ENCODE measurements at regions not wholly inside any gene's neighbourhood (a gene's known extent, or its start where the extent isn't known, plus 50 kb on each side); places are given as distances from the start of the nearest gene placed in this dataset.
"Not testable (repeated sequence)": the region's sequence is repeated elsewhere in the genome, so short reads cannot be mapped to it uniquely, and the experiment has no call there.

GRCh38 chr11:96545192-96545591 lies 155.4 kb downstream of the JRKL start:
- not testable (repeated sequence) for H3K9me3 ChIP-seq (ENCODE audit: control insufficient read depth, insufficient read depth, low read length); H3K4me1 ChIP-seq (ENCODE audit: control insufficient read depth, insufficient read depth, low read length); DNase-seq (ENCODE audit: low read depth in 4 of 6, low spot score in 6 of 6); H3K27me3 ChIP-seq (ENCODE audit: control insufficient read depth, insufficient read depth, low read length); H3K27ac ChIP-seq (ENCODE audit: low read depth, low read length); H3K4me3 ChIP-seq (ENCODE audit: low read depth, low read length); H3K36me3 ChIP-seq (ENCODE audit: control insufficient read depth, insufficient read depth, low read length)
- 86% methylated on average over 6 of the region's 8 CpGs for WGBS (ENCODE audit: insufficient coverage)

- Histone ChIP-seq H3K4me3 (ENCODE audit: low read depth, low read length) (no peak overlapping the region), H3K27me3 (ENCODE audit: control insufficient read depth, insufficient read depth, low read length) (no peaks in the 10 kb centered on the region), H3K36me3 (ENCODE audit: control insufficient read depth, insufficient read depth, low read length) (no peaks in the 10 kb centered on the region), H3K4me1 (ENCODE audit: control insufficient read depth, insufficient read depth, low read length) (no peaks in the 10 kb centered on the region), H3K27ac (ENCODE audit: low read depth, low read length) (no peak overlapping the region), H3K9me3 (ENCODE audit: control insufficient read depth, insufficient read depth, low read length) (no peaks in the 10 kb centered on the region)
- 89% methylated on average over 5 of the region's 5 CpGs for WGBS (ENCODE audit: insufficient coverage)
- no peak for DNase-seq (ENCODE audit: low read depth in 4 of 6, low spot score in 6 of 6)
These were observed 161.3 kb downstream of the JRKL start for GRCh38 chr11:96551136-96551535.

DNA sequence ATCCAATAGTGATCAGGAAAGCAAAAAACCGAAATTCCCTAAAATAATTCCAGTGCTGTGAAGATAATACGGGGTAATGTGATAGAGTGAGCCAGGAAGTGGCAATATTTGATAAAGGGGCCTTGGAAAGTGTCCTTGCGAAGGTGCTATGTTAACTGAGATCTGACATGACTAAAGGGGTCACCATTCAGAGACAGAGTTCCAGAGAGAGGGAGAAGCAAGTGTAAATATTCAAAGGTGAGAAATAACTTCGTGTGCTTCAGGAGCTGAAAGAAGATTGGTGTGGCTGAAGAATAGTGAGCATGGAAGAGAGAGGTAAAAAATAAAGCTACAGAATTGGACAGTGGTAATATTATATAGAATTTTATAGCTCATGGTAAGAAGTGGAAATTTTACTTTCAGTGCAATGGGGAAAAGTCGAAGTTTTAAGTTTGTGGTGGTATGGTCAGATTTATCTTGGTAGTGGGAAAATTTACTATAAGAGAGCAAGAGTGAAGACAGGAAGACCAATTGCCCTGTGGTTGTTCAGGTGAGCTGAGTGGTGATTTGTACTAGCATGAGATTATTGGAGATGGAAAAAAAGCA lies 164.5 kb downstream of the JRKL start:
- Histone ChIP-seq H3K27me3 (ENCODE audit: control insufficient read depth, insufficient read depth, low read length) (no peaks in the 10 kb centered on the region), H3K4me1 (ENCODE audit: control insufficient read depth, insufficient read depth, low read length) (no peaks in the 10 kb centered on the region), H3K36me3 (ENCODE audit: control insufficient read depth, insufficient read depth, low read length) (no peaks in the 10 kb centered on the region), H3K9me3 (ENCODE audit: control insufficient read depth, insufficient read depth, low read length) (no peaks in the 10 kb centered on the region), H3K27ac (ENCODE audit: low read depth, low read length) (no peak overlapping the region), H3K4me3 (ENCODE audit: low read depth, low read length) (no peak overlapping the region)
- DNase-seq (ENCODE audit: low read depth in 4 of 6, low spot score in 6 of 6) = no peak
- 93% methylated on average over 4 of the region's 5 CpGs for WGBS (ENCODE audit: insufficient coverage)

GRCh38 chr11:96555826-96556225 lies 166.0 kb downstream of the JRKL start:
- 100% methylated on average over 3 of the region's 10 CpGs for WGBS (ENCODE audit: insufficient coverage)
- not testable (repeated sequence) for H3K4me3 ChIP-seq (ENCODE audit: low read depth, low read length); H3K27me3 ChIP-seq (ENCODE audit: control insufficient read depth, insufficient read depth, low read length); H3K27ac ChIP-seq (ENCODE audit: low read depth, low read length); H3K36me3 ChIP-seq (ENCODE audit: control insufficient read depth, insufficient read depth, low read length); H3K4me1 ChIP-seq (ENCODE audit: control insufficient read depth, insufficient read depth, low read length); DNase-seq (ENCODE audit: low read depth in 4 of 6, low spot score in 6 of 6); H3K9me3 ChIP-seq (ENCODE audit: control insufficient read depth, insufficient read depth, low read length)

DNA sequence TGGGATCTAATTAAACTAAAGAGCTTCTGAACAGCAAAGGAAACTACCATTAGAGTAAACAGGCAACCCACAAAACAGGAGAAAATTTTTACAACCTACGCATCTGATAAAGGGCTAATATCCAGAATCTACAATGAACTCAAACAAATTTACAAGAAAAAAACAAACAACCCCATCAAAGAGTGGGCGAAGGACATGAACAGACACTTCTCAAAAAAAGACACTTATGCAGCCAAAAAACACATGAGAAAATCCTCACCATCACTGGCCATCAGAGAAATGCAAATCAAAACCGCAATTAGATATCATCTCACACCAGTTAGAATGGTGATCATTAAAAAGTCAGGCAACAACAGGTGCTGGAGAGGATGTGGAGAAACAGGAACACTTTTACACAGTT lies 170.9 kb downstream of the JRKL start:
- not testable (repeated sequence) for H3K27me3 ChIP-seq (ENCODE audit: control insufficient read depth, insufficient read depth, low read length); H3K27ac ChIP-seq (ENCODE audit: low read depth, low read length); H3K9me3 ChIP-seq (ENCODE audit: control insufficient read depth, insufficient read depth, low read length); DNase-seq (ENCODE audit: low read depth in 4 of 6, low spot score in 6 of 6); H3K4me3 ChIP-seq (ENCODE audit: low read depth, low read length); H3K4me1 ChIP-seq (ENCODE audit: control insufficient read depth, insufficient read depth, low read length); H3K36me3 ChIP-seq (ENCODE audit: control insufficient read depth, insufficient read depth, low read length)
- 100% methylated on average over 1 of the region's 3 CpGs for WGBS (ENCODE audit: insufficient coverage)

DNA sequence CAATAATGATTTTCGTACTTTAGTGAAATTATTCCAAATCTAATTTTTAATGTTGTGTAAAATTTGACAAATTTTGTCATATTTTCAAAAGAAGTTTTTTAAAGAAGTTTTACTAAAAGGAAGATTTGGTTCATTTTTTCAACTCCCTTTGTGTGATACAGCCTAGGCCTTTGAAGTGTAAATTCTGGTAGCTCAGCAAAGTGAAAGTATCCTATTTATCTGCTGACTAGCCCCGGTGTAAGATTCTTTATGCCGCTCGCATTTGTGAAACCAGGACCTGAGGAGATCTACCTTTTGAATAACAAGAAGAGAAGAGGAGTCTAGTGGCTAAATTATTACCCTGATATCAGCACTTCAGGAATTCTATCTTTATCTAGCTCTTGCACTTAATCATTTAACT lies 177.4 kb downstream of the JRKL start:
- no CpG with 5 or more reads among the region's 4 CpGs for WGBS (ENCODE audit: insufficient coverage)
- no peaks in the 10 kb centered on the region for H3K4me1 ChIP-seq (ENCODE audit: control insufficient read depth, insufficient read depth, low read length)
- no peaks in the 10 kb centered on the region for H3K27me3 ChIP-seq (ENCODE audit: control insufficient read depth, insufficient read depth, low read length)
- peak in 2 of 6 donors; percentile 5 to 9 for DNase-seq (ENCODE audit: low read depth in 4 of 6, low spot score in 6 of 6)
- H3K36me3 ChIP-seq (ENCODE audit: control insufficient read depth, insufficient read depth, low read length) = no peaks in the 10 kb centered on the region
- H3K4me3 ChIP-seq (ENCODE audit: low read depth, low read length) = no peak overlapping the region
- H3K9me3 ChIP-seq (ENCODE audit: control insufficient read depth, insufficient read depth, low read length) = no peaks in the 10 kb centered on the region
- no peak overlapping the region for H3K27ac ChIP-seq (ENCODE audit: low read depth, low read length)

DNA sequence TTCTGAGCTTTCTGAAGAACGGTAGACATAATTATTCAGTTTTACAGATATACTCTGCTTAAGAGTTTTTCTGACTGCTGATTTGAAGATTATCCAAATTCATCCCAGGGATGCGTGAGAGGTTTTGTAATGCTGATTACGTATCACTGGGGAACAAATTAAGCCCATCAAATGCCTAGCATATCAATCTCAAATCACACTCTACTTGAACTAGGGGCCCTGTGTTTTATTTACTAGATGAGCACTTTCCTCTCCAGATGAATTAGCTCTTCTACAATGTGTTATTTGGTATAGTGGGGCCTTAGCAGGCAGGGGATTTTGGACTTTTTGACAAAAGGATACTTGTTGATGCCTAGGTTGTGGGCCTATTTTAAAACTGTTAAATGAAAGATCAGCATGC lies 177.9 kb downstream of the JRKL start:
- H3K4me1 ChIP-seq (ENCODE audit: control insufficient read depth, insufficient read depth, low read length) = no peaks in the 10 kb centered on the region
- H3K27ac ChIP-seq (ENCODE audit: low read depth, low read length) = no peak overlapping the region
- no CpG with 5 or more reads among the region's 3 CpGs for WGBS (ENCODE audit: insufficient coverage)
- H3K36me3 ChIP-seq (ENCODE audit: control insufficient read depth, insufficient read depth, low read length) = no peaks in the 10 kb centered on the region
- H3K9me3 ChIP-seq (ENCODE audit: control insufficient read depth, insufficient read depth, low read length) = no peaks in the 10 kb centered on the region
- no peak for DNase-seq (ENCODE audit: low read depth in 4 of 6, low spot score in 6 of 6)
- H3K4me3 ChIP-seq (ENCODE audit: low read depth, low read length) = no peak overlapping the region
- H3K27me3 ChIP-seq (ENCODE audit: control insufficient read depth, insufficient read depth, low read length) = no peaks in the 10 kb centered on the region

DNA sequence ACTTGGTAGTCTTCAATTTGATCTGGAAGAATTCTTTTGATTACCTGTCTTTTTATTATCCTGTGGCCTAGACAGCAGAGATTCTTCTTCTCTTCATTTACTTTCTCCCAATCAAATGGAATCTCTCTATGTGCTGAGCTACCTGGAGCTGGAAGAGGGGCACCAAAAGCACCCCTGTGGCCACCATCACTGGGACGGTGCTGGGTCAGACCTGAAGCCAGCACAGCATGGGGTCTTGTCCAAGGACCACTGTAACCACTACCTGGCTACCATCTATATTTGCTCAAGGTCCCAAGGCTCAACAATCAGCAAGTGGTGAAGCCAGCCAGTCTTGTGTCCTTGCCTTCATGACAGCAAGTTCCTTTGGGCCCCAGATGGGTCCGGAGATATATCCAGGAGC lies 186.6 kb downstream of the JRKL start:
- Histone ChIP-seq H3K4me1 (ENCODE audit: control insufficient read depth, insufficient read depth, low read length) (no peaks in the 10 kb centered on the region), H3K36me3 (ENCODE audit: control insufficient read depth, insufficient read depth, low read length) (no peaks in the 10 kb centered on the region)
- 75% methylated on average over 2 of the region's 2 CpGs for whole genome bisulfite sequencing (ENCODE audit: insufficient coverage)

DNA sequence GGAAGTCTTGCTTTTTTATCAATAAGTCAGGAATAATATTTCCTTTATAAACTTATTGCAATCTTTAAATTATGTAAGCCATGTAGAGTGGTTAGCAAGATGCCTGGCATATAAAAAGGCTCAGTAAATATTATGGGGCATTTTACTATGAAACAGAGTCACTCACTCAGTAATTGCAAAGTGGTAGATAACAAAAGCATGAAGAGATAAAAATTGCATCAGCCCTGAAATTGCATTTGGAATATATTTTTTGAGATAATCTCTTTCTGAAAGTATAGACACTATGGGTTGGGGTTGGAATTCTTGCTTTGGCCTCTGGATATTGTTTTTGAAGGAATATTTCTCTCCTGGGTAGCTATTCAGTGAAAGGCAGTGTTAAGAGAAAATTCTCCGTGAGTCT lies 188.6 kb downstream of the JRKL start:
- Histone ChIP-seq H3K4me3 (ENCODE audit: low read depth, low read length) (no peak overlapping the region), H3K27me3 (ENCODE audit: control insufficient read depth, insufficient read depth, low read length) (no peaks in the 10 kb centered on the region), H3K27ac (ENCODE audit: low read depth, low read length) (no peak overlapping the region), H3K4me1 (ENCODE audit: control insufficient read depth, insufficient read depth, low read length) (no peaks in the 10 kb centered on the region), H3K36me3 (ENCODE audit: control insufficient read depth, insufficient read depth, low read length) (no peaks in the 10 kb centered on the region), H3K9me3 (ENCODE audit: control insufficient read depth, insufficient read depth, low read length) (no peaks in the 10 kb centered on the region)
- WGBS (ENCODE audit: insufficient coverage) = no CpG with 5 or more reads among the region's 1 CpG
- DNase-seq (ENCODE audit: low read depth in 4 of 6, low spot score in 6 of 6) = no peak

More for the DNA sequence above, 186.6 kb downstream of the JRKL start:
- H3K4me3 ChIP-seq (ENCODE audit: low read depth, low read length) = no peak overlapping the region
- H3K27me3 ChIP-seq (ENCODE audit: control insufficient read depth, insufficient read depth, low read length) = no peaks in the 10 kb centered on the region
- H3K27ac ChIP-seq (ENCODE audit: low read depth, low read length) = no peak overlapping the region
- H3K9me3 ChIP-seq (ENCODE audit: control insufficient read depth, insufficient read depth, low read length) = no peaks in the 10 kb centered on the region
- no peak for DNase-seq (ENCODE audit: low read depth in 4 of 6, low spot score in 6 of 6)

DNA sequence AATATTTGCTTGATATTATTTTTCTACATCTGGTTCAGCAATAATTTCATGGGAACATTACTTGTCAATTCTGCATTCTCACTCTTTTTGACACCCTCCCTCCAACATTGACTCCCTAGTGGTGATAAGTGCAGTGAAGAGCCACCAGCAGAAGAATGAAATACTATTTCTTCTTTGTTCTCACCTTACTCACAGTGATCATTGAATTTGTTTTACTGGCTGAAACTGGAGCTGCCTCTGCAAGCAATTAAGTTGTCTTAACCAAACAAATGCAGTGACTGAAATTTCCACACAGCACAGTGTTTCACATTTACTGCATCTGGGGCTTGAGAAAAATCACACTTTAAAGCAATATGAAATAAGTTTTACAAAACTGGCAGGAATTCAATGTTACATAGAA lies 189.8 kb downstream of the JRKL start:
- no peak overlapping the region for H3K4me3 ChIP-seq (ENCODE audit: low read depth, low read length)
- no peak overlapping the region for H3K27ac ChIP-seq (ENCODE audit: low read depth, low read length)
- H3K4me1 ChIP-seq (ENCODE audit: control insufficient read depth, insufficient read depth, low read length) = no peaks in the 10 kb centered on the region
- H3K27me3 ChIP-seq (ENCODE audit: control insufficient read depth, insufficient read depth, low read length) = no peaks in the 10 kb centered on the region
- no peaks in the 10 kb centered on the region for H3K36me3 ChIP-seq (ENCODE audit: control insufficient read depth, insufficient read depth, low read length)
- peak in 1 of 6 donors; percentile 15 for DNase-seq (ENCODE audit: low read depth in 4 of 6, low spot score in 6 of 6)
- no peaks in the 10 kb centered on the region for H3K9me3 ChIP-seq (ENCODE audit: control insufficient read depth, insufficient read depth, low read length)

Data from spinal cord (tissue), 9 donors.